Mesenchymal stem cell (in vitro differentiated cells and primary cell): ENCODE measurements at regions not wholly inside any gene's neighbourhood (a gene's known extent, or its start where the extent isn't known, plus 50 kb on each side); places are given as distances from the start of the nearest gene placed in this dataset.

Source experiments
- DNase-seq: peaks from one replicate; pipeline ENCODE4 v3.0.0-alpha.2; 2013
- H2AFZ ChIP-seq: one replicate; pipeline ENCODE4 v1.6.1; 2013; ENCODE audit warnings: low read depth, mild to moderate bottlenecking, control low read depth, inconsistent platforms, low read length, moderate library complexity
- H2AK5ac ChIP-seq: 2 replicates; pipeline ENCODE4 v1.6.1; 2013; ENCODE audit warnings: low read length, moderate library complexity, mild to moderate bottlenecking, inconsistent platforms; ENCODE audit not compliant: severe bottlenecking
- H2BK120ac ChIP-seq: one replicate; pipeline ENCODE4 v1.6.1; 2013; ENCODE audit warnings: low read depth, mild to moderate bottlenecking, inconsistent platforms, low read length, moderate library complexity
- H2BK12ac ChIP-seq, 2 experiments: one replicate each; pipeline ENCODE4 v1.6.1; 2013; ENCODE audit warnings: inconsistent platforms in 2 of 2, low read length in 2 of 2, mild to moderate bottlenecking in 2 of 2, moderate library complexity in 2 of 2, control low read depth in 1 of 2
- H2BK15ac ChIP-seq: one replicate; pipeline ENCODE4 v1.6.1; 2013; ENCODE audit warnings: mild to moderate bottlenecking, low read depth, inconsistent platforms; ENCODE audit not compliant: poor library complexity, severe bottlenecking
- H2BK5ac ChIP-seq: 2 replicates; pipeline ENCODE4 v1.6.1; 2013; ENCODE audit warnings: low read depth, mild to moderate bottlenecking, low read length, control low read depth, inconsistent platforms; ENCODE audit not compliant: poor library complexity, severe bottlenecking
- H3K14ac ChIP-seq, 2 experiments: one replicate each; pipeline ENCODE4 v1.6.1; 2013; ENCODE audit warnings: inconsistent platforms in 2 of 2, low read length in 2 of 2, control low read depth in 1 of 2, mild to moderate bottlenecking in 1 of 2, moderate library complexity in 1 of 2
- H3K18ac ChIP-seq, 2 experiments: one replicate each; pipeline ENCODE4 v1.6.1; 2013; ENCODE audit warnings: inconsistent platforms in 2 of 2, low read length in 2 of 2, control low read depth in 1 of 2, low read depth in 1 of 2, mild to moderate bottlenecking in 1 of 2
- H3K23ac ChIP-seq, 2 experiments: one replicate each; pipeline ENCODE4 v1.6.1; 2013; ENCODE audit warnings: inconsistent platforms in 2 of 2, low read length in 2 of 2, mild to moderate bottlenecking in 2 of 2, moderate library complexity in 2 of 2, control low read depth in 1 of 2
- H3K27ac ChIP-seq: 2 replicates; pipeline ENCODE4 v1.5.1; 2013; ENCODE audit warnings: mild to moderate bottlenecking, moderate library complexity, low read length, control low read depth, inconsistent platforms; ENCODE audit not compliant: poor library complexity, severe bottlenecking
- H3K27me3 ChIP-seq, 2 experiments: 2 replicates each; pipeline versions ENCODE4 v1.6.1 to v1.7.0; 2013; ENCODE audit warnings: low read length in 2 of 2, mild to moderate bottlenecking in 2 of 2, moderate library complexity in 2 of 2, control low read depth in 1 of 2, inconsistent platforms in 1 of 2; ENCODE audit not compliant: control insufficient read depth in 1 of 2, insufficient read depth in 1 of 2
- H3K36me3 ChIP-seq, 2 experiments: 2 replicates each; pipeline versions ENCODE4 v1.6.1 to v1.7.0; 2013; ENCODE audit warnings: low read length in 2 of 2, control low read depth in 1 of 2, inconsistent platforms in 1 of 2, low read depth in 1 of 2, mild to moderate bottlenecking in 1 of 2; ENCODE audit not compliant: insufficient read depth in 2 of 2, control insufficient read depth in 1 of 2
- H3K4ac ChIP-seq, 2 experiments: one replicate each; pipeline ENCODE4 v1.6.1; 2013; ENCODE audit warnings: inconsistent platforms in 2 of 2, low read length in 2 of 2, mild to moderate bottlenecking in 2 of 2, moderate library complexity in 2 of 2, control low read depth in 1 of 2, low read depth in 1 of 2
- H3K4me1 ChIP-seq: 2 replicates; pipeline ENCODE4 v1.6.1; 2013; ENCODE audit warnings: low read depth, low read length, control low read depth; ENCODE audit not compliant: control insufficient read depth, insufficient read depth
- H3K4me2 ChIP-seq: 2 replicates; pipeline ENCODE4 v1.6.1; 2013; ENCODE audit warnings: low read length, mild to moderate bottlenecking, inconsistent platforms; ENCODE audit not compliant: poor library complexity, severe bottlenecking
- H3K4me3 ChIP-seq, 2 experiments: 2 replicates each; pipeline versions ENCODE4 v1.5.1 to v1.7.0; 2013; ENCODE audit warnings: low read length in 2 of 2, mild to moderate bottlenecking in 2 of 2, control low read depth in 1 of 2, low read depth in 1 of 2; ENCODE audit not compliant: insufficient read depth in 1 of 2
- H3K79me1 ChIP-seq: replicated peaks from 2 replicates; pipeline ENCODE4 v1.6.1; 2013; ENCODE audit warnings: mild to moderate bottlenecking, control low read depth, low read length, inconsistent platforms; ENCODE audit not compliant: poor library complexity, severe bottlenecking
- H3K9ac ChIP-seq: 2 replicates; pipeline ENCODE4 v1.7.0; 2013; ENCODE audit warnings: mild to moderate bottlenecking, low read length, moderate library complexity
- H3K9me3 ChIP-seq: 2 replicates; pipeline ENCODE4 v1.7.0; 2013; ENCODE audit warnings: mild to moderate bottlenecking, low read length; ENCODE audit not compliant: control insufficient read depth
- H4K8ac ChIP-seq: one replicate; pipeline ENCODE4 v1.6.1; 2013; ENCODE audit warnings: inconsistent platforms, mild to moderate bottlenecking, low read length, moderate library complexity
- H4K91ac ChIP-seq: one replicate; pipeline ENCODE4 v1.6.1; 2013; ENCODE audit warnings: mild to moderate bottlenecking, low read length, inconsistent platforms
- WGBS: methylation state at CpG from one replicate; pipeline ENCODE4 v1.1.7; 2013; ENCODE audit warnings: mixed read lengths; 5-methylcytosine and 5-hydroxymethylcytosine counted together

- Histone ChIP-seq H3K27ac (no peak overlapping the region), H3K9me3 (no peaks in the 10 kb centered on the region), H3K14ac (no peak overlapping the region), H2BK15ac (no peak overlapping the region), H3K4me3 (no peak overlapping the region), H3K27me3 (no peaks in the 10 kb centered on the region), H2AFZ (no peak overlapping the region), H4K91ac (no peak overlapping the region), H3K4me1 (no peaks in the 10 kb centered on the region), H3K79me1 (no peaks in the 10 kb centered on the region), H3K9ac (no peak overlapping the region), H4K8ac (no peak overlapping the region), H3K18ac (no peak overlapping the region), H3K4me2 (no peak overlapping the region), H3K23ac (no peak overlapping the region), H2BK120ac (no peak overlapping the region), H2AK5ac (no peak overlapping the region), H2BK5ac (no peak overlapping the region), H2BK12ac (no peak overlapping the region), H3K36me3 (no peaks in the 10 kb centered on the region), H3K4ac (no peak overlapping the region)
- DNase-seq: no peak
- 14% methylated on average over 1 of the region's 2 CpGs for WGBS
These were observed 867.3 kb downstream of the TRIB2 start for GRCh38 chr2:13584020-13584419.

GRCh38 chr2:13585732-13586131 is 869.0 kb downstream of the TRIB2 start:
- Histone ChIP-seq H3K9ac (no peak overlapping the region), H3K4me2 (no peak overlapping the region), H2AK5ac (no peak overlapping the region)

GRCh38 chr2:13596233-13596632 is 879.5 kb downstream of the TRIB2 start:
- WGBS: 66% methylated on average over 4 of the region's 4 CpGs
- Histone ChIP-seq H3K4me2 (no peak overlapping the region), H3K4me3 (no peak overlapping the region), H3K14ac (no peak overlapping the region), H4K91ac (no peak overlapping the region), H3K27ac (no peak overlapping the region), H2AK5ac (no peak overlapping the region), H3K9ac (no peak overlapping the region), H3K4ac (no peak overlapping the region), H2BK12ac (no peak overlapping the region), H3K79me1 (no peaks in the 10 kb centered on the region), H2BK120ac (no peak overlapping the region), H2BK15ac (no peak overlapping the region), H3K27me3 (no peaks in the 10 kb centered on the region), H3K9me3 (no peaks in the 10 kb centered on the region), H3K23ac (no peak overlapping the region), H4K8ac (no peak overlapping the region), H3K4me1 (no peaks in the 10 kb centered on the region), H2BK5ac (no peak overlapping the region), H2AFZ (no peak overlapping the region), H3K18ac (no peak overlapping the region), H3K36me3 (no peaks in the 10 kb centered on the region)
- DNase-seq: no peak

More at GRCh38 chr2:13585732-13586131, 869.0 kb downstream of the TRIB2 start:
- no peak for DNase-seq
- Histone ChIP-seq H3K4me3 (no peak overlapping the region), H4K91ac (no peak overlapping the region), H3K4ac (no peak overlapping the region), H3K27ac (no peak overlapping the region), H3K36me3 (no peaks in the 10 kb centered on the region), H3K4me1 (no peaks in the 10 kb centered on the region), H3K79me1 (no peaks in the 10 kb centered on the region), H2BK12ac (no peak overlapping the region), H3K14ac (no peak overlapping the region), H4K8ac (no peak overlapping the region), H2BK15ac (no peak overlapping the region), H2BK5ac (no peak overlapping the region), H2AFZ (no peak overlapping the region), H3K9me3 (no peaks in the 10 kb centered on the region), H3K23ac (no peak overlapping the region), H3K27me3 (no peaks in the 10 kb centered on the region), H3K18ac (no peak overlapping the region), H2BK120ac (no peak overlapping the region)

- Histone ChIP-seq H3K9me3 (no peaks in the 10 kb centered on the region), H3K14ac (no peak overlapping the region), H2BK120ac (no peak overlapping the region), H3K9ac (no peak overlapping the region), H3K4ac (no peak overlapping the region), H2BK12ac (no peak overlapping the region), H4K91ac (no peak overlapping the region), H3K27me3 (no peaks in the 10 kb centered on the region), H2AK5ac (no peak overlapping the region), H3K4me1 (no peaks in the 10 kb centered on the region), H2AFZ (no peak overlapping the region), H3K23ac (no peak overlapping the region), H3K4me2 (no peak overlapping the region), H2BK15ac (no peak overlapping the region), H3K36me3 (no peaks in the 10 kb centered on the region), H3K18ac (no peak overlapping the region), H2BK5ac (no peak overlapping the region), H4K8ac (no peak overlapping the region), H3K27ac (no peak overlapping the region), H3K79me1 (no peaks in the 10 kb centered on the region), H3K4me3 (no peak overlapping the region)
- DNase-seq: no peak
- no CpG with 5 or more reads among the region's 2 CpGs for WGBS
These were observed 880.4 kb downstream of the TRIB2 start for GRCh38 chr2:13597176-13597575.
